ENCODE measurements at regions not wholly inside any gene's neighbourhood (a gene's known extent, or its start where the extent isn't known, plus 50 kb on each side); places are given as distances from the start of the nearest gene placed in this dataset.
"Not testable (repeated sequence)": the region's sequence is repeated elsewhere in the genome, so short reads cannot be mapped to it uniquely, and the experiment has no call there.

GRCh38 chr7:97234494-97234893, 117.0 kb downstream of the SDHAF3 start:
- DNase-seq, ATAC-seq: not testable (repeated sequence)

- ATAC-seq (no peak), DNase-seq (no peak)
Observed at GRCh38 chr7:97246317-97246716, 128.8 kb downstream of the SDHAF3 start.

GRCh38 chr7:97258187-97258586, 140.7 kb downstream of the SDHAF3 start:
- not testable (repeated sequence) for DNase-seq, ATAC-seq

GRCh38 chr7:97269741-97270140, 152.2 kb downstream of the SDHAF3 start:
- DNase-seq (no peak), ATAC-seq (no peak)

GRCh38 chr7:97270280-97270679, 152.8 kb downstream of the SDHAF3 start:
- no peak for ATAC-seq
- no peak for DNase-seq

- ATAC-seq (no peak), DNase-seq (no peak)
Observed at GRCh38 chr7:97271619-97272018, 154.1 kb downstream of the SDHAF3 start.

- DNase-seq (no peak), ATAC-seq (no peak)
Observed at GRCh38 chr7:97272237-97272975, 154.9 kb downstream of the SDHAF3 start.

- ATAC-seq (no peak), DNase-seq (no peak)
Observed at GRCh38 chr7:97275475-97275874, 158.0 kb downstream of the SDHAF3 start.

- ATAC-seq (no peak), DNase-seq (no peak)
Observed at GRCh38 chr7:97280950-97281349, 163.5 kb downstream of the SDHAF3 start.

GRCh38 chr7:97285348-97285747, 167.8 kb downstream of the SDHAF3 start:
- no peak for DNase-seq
- ATAC-seq = no peak

- ATAC-seq (no peak), DNase-seq (no peak)
Observed at GRCh38 chr7:97293031-97293430, 175.5 kb downstream of the SDHAF3 start.

GRCh38 chr7:97298561-97298960, 181.1 kb downstream of the SDHAF3 start:
- DNase-seq (no peak), ATAC-seq (no peak)

GRCh38 chr7:97305589-97305988, 188.1 kb downstream of the SDHAF3 start:
- DNase-seq = no peak
- ATAC-seq = no peak

GRCh38 chr7:97307521-97308108, 190.1 kb downstream of the SDHAF3 start:
- no peak for ATAC-seq
- DNase-seq = no peak

- DNase-seq (no peak), ATAC-seq (no peak)
Observed at GRCh38 chr7:97313900-97314299, 196.4 kb downstream of the SDHAF3 start.

- DNase-seq = no peak
- ATAC-seq = no peak
Observed at GRCh38 chr7:97317575-97317974, 200.1 kb downstream of the SDHAF3 start.

- DNase-seq, ATAC-seq: not testable (repeated sequence)
Observed at GRCh38 chr7:97329871-97330270, 212.4 kb downstream of the SDHAF3 start.

- ATAC-seq = no peak
- no peak for DNase-seq
Observed at GRCh38 chr7:97337849-97338248, 220.4 kb downstream of the SDHAF3 start.

GRCh38 chr7:97342512-97342911, 225.0 kb downstream of the SDHAF3 start:
- DNase-seq = no peak
- ATAC-seq = no peak

GRCh38 chr7:97346349-97346748, 228.9 kb downstream of the SDHAF3 start:
- DNase-seq (no peak), ATAC-seq (no peak)

- DNase-seq = no peak
- no peak for ATAC-seq
Observed at GRCh38 chr7:97351488-97351887, 234.0 kb downstream of the SDHAF3 start.

GRCh38 chr7:97357459-97357858, 240.0 kb downstream of the SDHAF3 start:
- ATAC-seq = no peak
- no peak for DNase-seq

- no peak for ATAC-seq
- no peak for DNase-seq
Observed at GRCh38 chr7:97372882-97373281, 255.4 kb downstream of the SDHAF3 start.

GRCh38 chr7:97373736-97374135, 256.2 kb downstream of the SDHAF3 start:
- ATAC-seq (no peak), DNase-seq (no peak)
